ENCODE measurements at regions not wholly inside any gene's neighbourhood (a gene's known extent, or its start where the extent isn't known, plus 50 kb on each side); places are given as distances from the start of the nearest gene placed in this dataset.
"Not testable (repeated sequence)": the region's sequence is repeated elsewhere in the genome, so short reads cannot be mapped to it uniquely, and the experiment has no call there.

GRCh38 chr6:60822597-60822996 is 1463.4 kb downstream of the KHDRBS2 start:
- H3K4me3 ChIP-seq (ENCODE audit: low read depth, low read length); H3K9me3 ChIP-seq (ENCODE audit: control insufficient read depth, insufficient read depth, low read depth, low read length); CTCF ChIA-PET; H3K36me3 ChIP-seq (ENCODE audit: control insufficient read depth in 2 of 2, insufficient read depth in 1 of 2, low read length in 2 of 2); POLR2A ChIA-PET; H3K27ac ChIP-seq (ENCODE audit: extremely low read depth, low read depth, low read length); H3K4me1 ChIP-seq (ENCODE audit: control insufficient read depth, insufficient read depth, low read length): not testable (repeated sequence)

DNA sequence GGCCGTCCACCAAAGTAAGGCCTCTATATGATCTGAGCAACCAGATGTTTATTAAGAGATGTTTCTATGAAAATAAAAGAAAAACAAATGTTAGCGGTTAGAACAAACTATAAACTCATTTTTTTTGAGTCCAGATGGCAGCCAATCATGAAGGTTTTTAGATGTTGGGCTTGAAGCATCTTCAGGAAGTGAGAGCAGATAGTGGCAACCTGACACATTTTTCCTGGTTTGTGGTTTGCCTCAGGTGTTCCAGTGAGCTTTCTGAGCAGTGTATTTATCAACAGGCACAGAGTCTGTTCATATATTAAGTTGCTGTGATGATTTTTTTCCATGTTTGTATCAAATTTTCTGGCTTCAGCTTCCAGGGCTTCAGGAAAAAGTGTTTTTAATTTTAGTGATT is 1468.0 kb downstream of the KHDRBS2 start:
- CTCF ChIA-PET; H3K4me1 ChIP-seq (ENCODE audit: control insufficient read depth, insufficient read depth, low read length); POLR2A ChIA-PET; H3K36me3 ChIP-seq (ENCODE audit: control insufficient read depth in 2 of 2, insufficient read depth in 1 of 2, low read length in 2 of 2); H3K4me3 ChIP-seq (ENCODE audit: low read depth, low read length); H3K27ac ChIP-seq (ENCODE audit: extremely low read depth, low read depth, low read length); H3K9me3 ChIP-seq (ENCODE audit: control insufficient read depth, insufficient read depth, low read depth, low read length): not testable (repeated sequence)

DNA sequence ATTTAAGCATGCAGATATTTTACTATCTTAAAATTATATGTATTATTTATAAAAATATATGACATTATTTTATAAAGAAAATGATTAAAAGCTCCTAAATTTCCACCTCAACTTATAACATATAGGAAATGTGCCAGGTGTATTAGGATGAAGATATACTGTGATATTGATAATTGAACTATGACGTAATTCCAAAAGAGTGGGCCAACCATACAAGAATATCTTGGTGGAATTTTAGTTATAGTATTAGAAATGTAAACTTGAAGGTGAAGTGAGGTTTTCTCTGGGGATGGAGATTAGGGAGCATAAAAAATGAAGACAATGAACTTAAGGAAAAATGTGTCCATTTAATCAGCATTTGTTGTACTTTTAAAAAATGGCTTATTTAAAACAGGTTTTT is 1471.2 kb downstream of the KHDRBS2 start:
- H3K4me1 ChIP-seq (ENCODE audit: control insufficient read depth, insufficient read depth, low read length); H3K4me3 ChIP-seq (ENCODE audit: low read depth, low read length); CTCF ChIA-PET; H3K36me3 ChIP-seq (ENCODE audit: control insufficient read depth in 2 of 2, insufficient read depth in 1 of 2, low read length in 2 of 2); H3K9me3 ChIP-seq (ENCODE audit: control insufficient read depth, insufficient read depth, low read depth, low read length); H3K27ac ChIP-seq (ENCODE audit: extremely low read depth, low read depth, low read length); POLR2A ChIA-PET: not testable (repeated sequence)
- TF ChIP-seq, protein P1, sequence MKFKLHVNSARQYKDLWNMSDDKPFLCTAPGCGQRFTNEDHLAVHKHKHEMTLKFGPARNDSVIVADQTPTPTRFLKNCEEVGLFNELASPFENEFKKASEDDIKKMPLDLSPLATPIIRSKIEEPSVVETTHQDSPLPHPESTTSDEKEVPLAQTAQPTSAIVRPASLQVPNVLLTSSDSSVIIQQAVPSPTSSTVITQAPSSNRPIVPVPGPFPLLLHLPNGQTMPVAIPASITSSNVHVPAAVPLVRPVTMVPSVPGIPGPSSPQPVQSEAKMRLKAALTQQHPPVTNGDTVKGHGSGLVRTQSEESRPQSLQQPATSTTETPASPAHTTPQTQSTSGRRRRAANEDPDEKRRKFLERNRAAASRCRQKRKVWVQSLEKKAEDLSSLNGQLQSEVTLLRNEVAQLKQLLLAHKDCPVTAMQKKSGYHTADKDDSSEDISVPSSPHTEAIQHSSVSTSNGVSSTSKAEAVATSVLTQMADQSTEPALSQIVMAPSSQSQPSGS (tag by site-specific recombination; IDR thresholded peaks at IDR 0.05; ENCODE audit: low read depth), result 0 out of 2 replicates have a peak, but pooled peaks have one; percentile 32

- POLR2A ChIA-PET; H3K36me3 ChIP-seq (ENCODE audit: control insufficient read depth in 2 of 2, insufficient read depth in 1 of 2, low read length in 2 of 2); CTCF ChIA-PET; H3K4me3 ChIP-seq (ENCODE audit: low read depth, low read length); H3K4me1 ChIP-seq (ENCODE audit: control insufficient read depth, insufficient read depth, low read length); H3K27ac ChIP-seq (ENCODE audit: extremely low read depth, low read depth, low read length); H3K9me3 ChIP-seq (ENCODE audit: control insufficient read depth, insufficient read depth, low read depth, low read length): not testable (repeated sequence)
- TF ChIP-seq, protein P1 (tag by site-specific recombination; IDR thresholded peaks at IDR 0.05; ENCODE audit: low read depth), result 0 out of 2 replicates have a peak, but pooled peaks have one; percentile 36
These were observed 1472.0 kb downstream of the KHDRBS2 start for GRCh38 chr6:60813897-60814596.

DNA sequence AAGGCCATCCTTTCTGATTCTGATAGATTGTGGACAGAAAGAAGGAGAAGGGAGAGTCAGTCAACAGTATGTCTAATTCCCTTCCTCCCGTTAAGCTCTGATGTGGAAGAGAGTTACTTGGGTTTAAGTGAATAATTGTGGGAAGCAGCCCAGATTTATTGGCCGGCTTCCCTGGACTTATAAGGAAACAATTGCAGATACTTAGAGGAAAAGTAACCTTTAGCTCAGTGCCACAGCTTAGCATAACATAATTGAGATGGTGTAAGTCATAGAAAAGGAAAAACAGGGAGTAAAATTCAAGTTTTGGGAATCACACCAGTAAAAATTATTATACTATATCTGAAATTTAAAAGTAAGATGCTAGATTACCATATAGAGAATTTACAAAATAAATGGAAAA is 1475.8 kb downstream of the KHDRBS2 start:
- H3K36me3 ChIP-seq (ENCODE audit: control insufficient read depth in 2 of 2, insufficient read depth in 1 of 2, low read length in 2 of 2); CTCF ChIA-PET; H3K4me1 ChIP-seq (ENCODE audit: control insufficient read depth, insufficient read depth, low read length); H3K27ac ChIP-seq (ENCODE audit: extremely low read depth, low read depth, low read length); H3K4me3 ChIP-seq (ENCODE audit: low read depth, low read length); POLR2A ChIA-PET; H3K9me3 ChIP-seq (ENCODE audit: control insufficient read depth, insufficient read depth, low read depth, low read length): not testable (repeated sequence)

DNA sequence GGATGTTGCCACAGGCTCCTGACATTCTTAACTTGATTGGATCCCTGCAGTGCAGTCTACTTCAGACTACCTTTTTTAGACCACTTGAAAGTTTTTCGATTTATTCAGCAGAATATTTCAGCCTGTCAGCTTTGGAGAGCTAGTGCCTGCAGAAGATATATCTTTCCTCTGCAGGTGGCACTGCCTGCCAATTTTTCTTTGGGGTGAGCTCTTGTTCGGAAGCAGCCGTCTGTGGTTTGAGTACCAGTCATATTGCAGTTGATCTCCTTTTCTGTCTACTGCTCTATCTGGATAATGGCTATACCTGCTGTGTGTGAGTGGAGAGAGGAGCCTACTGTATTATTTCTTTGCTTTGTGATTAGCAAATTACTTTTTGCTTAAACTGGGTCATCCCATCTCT is 1486.9 kb downstream of the KHDRBS2 start:
- H3K9me3 ChIP-seq (ENCODE audit: control insufficient read depth, insufficient read depth, low read depth, low read length); H3K27ac ChIP-seq (ENCODE audit: extremely low read depth, low read depth, low read length); H3K36me3 ChIP-seq (ENCODE audit: control insufficient read depth in 2 of 2, insufficient read depth in 1 of 2, low read length in 2 of 2); POLR2A ChIA-PET; H3K4me1 ChIP-seq (ENCODE audit: control insufficient read depth, insufficient read depth, low read length); H3K4me3 ChIP-seq (ENCODE audit: low read depth, low read length): not testable (repeated sequence)
- CTCF ChIA-PET, result interaction anchor here (0.6 to 0.7 kb wide), 2 partner anchors 50 to 124 kb away, joined by 3 read pairs; no protein-coding TSS in a partner anchor

- CTCF ChIA-PET; H3K4me3 ChIP-seq (ENCODE audit: low read depth, low read length); H3K4me1 ChIP-seq (ENCODE audit: control insufficient read depth, insufficient read depth, low read length); POLR2A ChIA-PET; H3K9me3 ChIP-seq (ENCODE audit: control insufficient read depth, insufficient read depth, low read depth, low read length); H3K36me3 ChIP-seq (ENCODE audit: control insufficient read depth in 2 of 2, insufficient read depth in 1 of 2, low read length in 2 of 2); H3K27ac ChIP-seq (ENCODE audit: extremely low read depth, low read depth, low read length): not testable (repeated sequence)
These were observed 1488.2 kb downstream of the KHDRBS2 start for GRCh38 chr6:60797831-60798230.

DNA sequence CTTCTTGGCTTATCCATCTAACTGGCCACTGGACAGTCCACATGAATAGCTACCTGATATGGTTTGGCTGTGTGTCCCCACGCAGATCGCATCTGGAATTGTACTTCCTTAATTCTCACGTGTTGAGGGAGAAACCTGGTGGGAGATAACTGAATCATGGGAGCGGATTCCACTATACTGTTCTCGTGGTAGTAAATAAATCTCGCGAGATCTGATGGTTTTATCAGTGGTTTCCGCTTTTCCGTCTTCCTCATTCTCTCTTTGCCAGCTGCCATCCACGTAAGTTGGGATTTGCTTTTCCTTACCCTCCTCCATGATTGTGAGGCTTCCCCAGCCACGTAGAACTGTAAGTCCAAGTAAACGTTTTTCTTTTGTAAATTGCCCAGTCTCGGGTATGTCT is 1496.4 kb downstream of the KHDRBS2 start:
- H3K9me3 ChIP-seq (ENCODE audit: control insufficient read depth, insufficient read depth, low read depth, low read length); H3K4me1 ChIP-seq (ENCODE audit: control insufficient read depth, insufficient read depth, low read length); H3K36me3 ChIP-seq (ENCODE audit: control insufficient read depth in 2 of 2, insufficient read depth in 1 of 2, low read length in 2 of 2); H3K27ac ChIP-seq (ENCODE audit: extremely low read depth, low read depth, low read length); H3K4me3 ChIP-seq (ENCODE audit: low read depth, low read length); CTCF ChIA-PET; POLR2A ChIA-PET: not testable (repeated sequence)

DNA sequence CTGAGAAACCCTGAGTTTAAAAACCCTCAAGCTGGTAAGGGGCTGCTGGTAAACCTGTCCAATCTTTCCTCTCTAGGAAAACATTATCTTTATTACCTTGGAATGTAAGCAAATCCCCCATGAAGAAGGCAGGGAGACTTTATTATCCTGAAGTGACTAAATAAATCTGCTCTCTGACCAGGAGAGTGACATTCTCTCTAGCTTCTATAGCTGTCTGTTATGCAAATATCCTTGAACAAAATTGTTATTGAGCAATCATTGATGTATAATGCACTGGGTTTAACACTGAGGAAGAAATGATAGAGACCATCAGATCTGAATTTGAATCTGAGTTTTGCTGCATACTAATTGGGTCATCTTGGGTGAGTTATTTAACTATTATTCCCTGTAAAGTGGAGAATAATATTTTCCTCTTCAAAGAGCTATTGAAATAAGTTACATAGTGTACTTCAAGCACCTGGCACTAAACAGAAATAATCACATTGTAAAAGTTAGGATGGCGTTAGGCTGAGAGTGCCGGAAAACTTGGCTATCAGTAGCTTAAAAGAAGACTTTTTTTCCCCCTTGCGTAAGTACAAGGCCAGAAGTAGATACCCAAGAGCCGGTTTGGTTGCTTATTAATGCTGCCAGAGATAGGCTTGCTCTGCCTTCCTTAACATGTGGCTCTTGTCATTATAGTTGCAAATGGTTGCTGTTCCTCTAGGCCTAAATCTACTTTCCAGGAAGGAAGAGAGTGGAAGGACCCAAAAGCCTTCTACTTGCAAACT is 1503.1 kb downstream of the KHDRBS2 start:
- POLR2A ChIA-PET; H3K36me3 ChIP-seq (ENCODE audit: control insufficient read depth in 2 of 2, insufficient read depth in 1 of 2, low read length in 2 of 2); H3K4me3 ChIP-seq (ENCODE audit: low read depth, low read length); CTCF ChIA-PET; H3K27ac ChIP-seq (ENCODE audit: extremely low read depth, low read depth, low read length); H3K4me1 ChIP-seq (ENCODE audit: control insufficient read depth, insufficient read depth, low read length); H3K9me3 ChIP-seq (ENCODE audit: control insufficient read depth, insufficient read depth, low read depth, low read length): not testable (repeated sequence)

- H3K4me3 ChIP-seq (ENCODE audit: low read depth, low read length); H3K9me3 ChIP-seq (ENCODE audit: control insufficient read depth, insufficient read depth, low read depth, low read length); CTCF ChIA-PET; H3K27ac ChIP-seq (ENCODE audit: extremely low read depth, low read depth, low read length); H3K4me1 ChIP-seq (ENCODE audit: control insufficient read depth, insufficient read depth, low read length); H3K36me3 ChIP-seq (ENCODE audit: control insufficient read depth in 2 of 2, insufficient read depth in 1 of 2, low read length in 2 of 2); POLR2A ChIA-PET: not testable (repeated sequence)
These were observed 1506.4 kb downstream of the KHDRBS2 start for GRCh38 chr6:60779591-60779990.

Data from HEK293 (cell line).